ENCODE measurements at regions not wholly inside any gene's neighbourhood (a gene's known extent, or its start where the extent isn't known, plus 50 kb on each side); places are given as distances from the start of the nearest gene placed in this dataset.
A peak's percentile ranks its signal among the peaks of the same experiment; 100 is the strongest.

GRCh38 chr20:48100483-48100882, 315.2 kb upstream of the SULF2 start:
- no peaks in the 10 kb centered on the region for H3K9me3 ChIP-seq
- TF ChIP-seq, protein P1, sequence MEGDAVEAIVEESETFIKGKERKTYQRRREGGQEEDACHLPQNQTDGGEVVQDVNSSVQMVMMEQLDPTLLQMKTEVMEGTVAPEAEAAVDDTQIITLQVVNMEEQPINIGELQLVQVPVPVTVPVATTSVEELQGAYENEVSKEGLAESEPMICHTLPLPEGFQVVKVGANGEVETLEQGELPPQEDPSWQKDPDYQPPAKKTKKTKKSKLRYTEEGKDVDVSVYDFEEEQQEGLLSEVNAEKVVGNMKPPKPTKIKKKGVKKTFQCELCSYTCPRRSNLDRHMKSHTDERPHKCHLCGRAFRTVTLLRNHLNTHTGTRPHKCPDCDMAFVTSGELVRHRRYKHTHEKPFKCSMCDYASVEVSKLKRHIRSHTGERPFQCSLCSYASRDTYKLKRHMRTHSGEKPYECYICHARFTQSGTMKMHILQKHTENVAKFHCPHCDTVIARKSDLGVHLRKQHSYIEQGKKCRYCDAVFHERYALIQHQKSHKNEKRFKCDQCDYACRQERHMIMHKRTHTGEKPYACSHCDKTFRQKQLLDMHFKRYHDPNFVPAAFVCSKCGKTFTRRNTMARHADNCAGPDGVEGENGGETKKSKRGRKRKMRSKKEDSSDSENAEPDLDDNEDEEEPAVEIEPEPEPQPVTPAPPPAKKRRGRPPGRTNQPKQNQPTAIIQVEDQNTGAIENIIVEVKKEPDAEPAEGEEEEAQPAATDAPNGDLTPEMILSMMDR (IDR thresholded peaks at IDR 0.05): no peak
- no peaks in the 10 kb centered on the region for H3K4me1 ChIP-seq (ENCODE audit: low read depth)
- no peak for DNase-seq
- no peak overlapping the region for H3K4me3 ChIP-seq
- intact Hi-C loops (cut with DNase I, micrococcal nuclease): no loop called here
- ATAC-seq: no peak
- H3K36me3 ChIP-seq (ENCODE audit: low read depth): no peaks in the 10 kb centered on the region

DNA sequence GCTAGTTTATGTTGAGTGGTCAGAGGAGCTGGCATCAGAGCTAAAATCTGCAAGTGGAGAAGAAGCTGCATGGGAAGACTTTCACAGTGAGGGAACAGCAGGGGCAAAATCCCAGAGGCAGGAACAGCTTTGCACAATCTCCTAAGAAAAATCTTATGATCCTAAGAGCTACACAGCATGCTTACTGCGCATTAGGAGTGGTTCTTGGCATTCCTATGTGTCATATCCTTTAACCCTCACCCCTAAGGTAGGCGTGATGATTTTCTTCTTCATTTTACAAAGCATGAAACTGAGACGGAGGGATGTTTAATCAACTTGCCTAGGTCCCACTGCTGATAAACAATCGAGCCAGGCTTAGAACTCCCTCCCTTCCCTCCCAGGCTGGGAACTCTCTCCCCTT, 313.6 kb upstream of the SULF2 start:
- TF ChIP-seq, protein P1 (IDR thresholded peaks at IDR 0.05): no peak
- no peaks in the 10 kb centered on the region for H3K4me1 ChIP-seq (ENCODE audit: low read depth)
- no peaks in the 10 kb centered on the region for H3K36me3 ChIP-seq (ENCODE audit: low read depth)
- intact Hi-C loops (cut with DNase I, micrococcal nuclease): no loop called here
- no peak for DNase-seq
- no peaks in the 10 kb centered on the region for H3K9me3 ChIP-seq
- H3K4me3 ChIP-seq: no peak overlapping the region
- ATAC-seq: no peak

- DNase-seq (no peak), ATAC-seq (peak; percentile 19)
- intact Hi-C loops (cut with DNase I, micrococcal nuclease): no loop called here
- TF ChIP-seq, protein P1 (IDR thresholded peaks at IDR 0.05): no peak
- Histone ChIP-seq H3K4me3 (no peak overlapping the region), H3K4me1 (ENCODE audit: low read depth) (no peaks in the 10 kb centered on the region), H3K36me3 (ENCODE audit: low read depth) (no peaks in the 10 kb centered on the region), H3K9me3 (no peaks in the 10 kb centered on the region)
Observed at GRCh38 chr20:48098099-48098498, 312.8 kb upstream of the SULF2 start.

- no peak for ATAC-seq
- TF ChIP-seq, protein P1 (IDR thresholded peaks at IDR 0.05): no peak
- Histone ChIP-seq H3K36me3 (ENCODE audit: low read depth) (no peaks in the 10 kb centered on the region), H3K4me1 (ENCODE audit: low read depth) (no peaks in the 10 kb centered on the region), H3K9me3 (no peaks in the 10 kb centered on the region), H3K4me3 (no peak overlapping the region)
- DNase-seq: no peak
- intact Hi-C loops (cut with DNase I, micrococcal nuclease): no loop called here
Observed at GRCh38 chr20:48096957-48097890, 311.9 kb upstream of the SULF2 start.

DNA sequence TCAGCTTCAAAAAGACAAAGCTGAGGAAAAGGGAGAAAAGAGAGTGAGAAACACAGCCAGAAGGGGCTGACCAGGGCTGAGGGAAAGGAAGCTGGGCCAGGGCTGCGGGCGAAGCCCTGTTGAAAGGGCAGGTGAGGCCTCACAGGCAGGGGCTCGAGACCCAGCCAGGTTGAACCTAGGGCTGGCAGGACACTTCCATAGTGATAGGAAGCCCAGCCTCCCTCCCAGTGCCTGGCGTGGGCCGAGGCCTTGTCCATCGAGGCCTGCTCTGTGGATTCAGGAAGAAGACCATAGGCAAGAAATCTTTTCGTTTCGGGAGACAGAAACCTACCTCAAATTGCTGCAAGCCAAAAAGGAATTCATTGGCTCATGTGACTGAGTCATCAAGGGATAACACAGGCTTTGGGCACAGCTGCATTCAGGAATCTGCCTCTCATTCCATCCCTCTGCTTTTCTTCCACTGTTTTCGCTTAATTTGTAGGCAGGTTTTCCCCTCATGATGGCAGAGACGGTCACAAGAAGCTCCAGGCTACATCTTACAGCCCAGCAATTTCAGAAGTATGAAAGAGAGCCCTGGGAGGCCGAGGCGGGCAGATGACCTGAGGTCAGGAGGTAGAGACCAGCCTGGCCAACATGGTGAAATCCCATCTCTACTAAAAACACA, 311.1 kb upstream of the SULF2 start:
- Histone ChIP-seq H3K36me3 (ENCODE audit: low read depth) (no peaks in the 10 kb centered on the region), H3K4me3 (no peak overlapping the region), H3K9me3 (no peaks in the 10 kb centered on the region), H3K4me1 (ENCODE audit: low read depth) (no peaks in the 10 kb centered on the region)
- TF ChIP-seq, protein P1 (IDR thresholded peaks at IDR 0.05): no peak
- intact Hi-C loops (cut with DNase I, micrococcal nuclease): no loop called here
- ATAC-seq (no peak), DNase-seq (no peak)
